Effector memory CD4-positive, alpha-beta T cell (primary cell): ENCODE measurements at regions not wholly inside any gene's neighbourhood (a gene's known extent, or its start where the extent isn't known, plus 50 kb on each side); places are given as distances from the start of the nearest gene placed in this dataset.

ENCODE experiments used
- DNase-seq, 3 donors: peaks; one replicate each; pipeline ENCODE4 v3.0.0-alpha.2; 2020
- H3K27ac ChIP-seq: 2 replicates; pipeline ENCODE4 v1.7.0; 2013; ENCODE audit warnings: mild to moderate bottlenecking, low read length, moderate library complexity; ENCODE audit not compliant: insufficient read depth, poor library complexity, severe bottlenecking
- H3K27me3 ChIP-seq: replicated peaks from 2 replicates; pipeline ENCODE4 v1.7.0; 2013; ENCODE audit warnings: mild to moderate bottlenecking, low read length; ENCODE audit not compliant: insufficient read depth, control insufficient read depth, poor library complexity, severe bottlenecking
- H3K36me3 ChIP-seq: 2 replicates; pipeline ENCODE4 v1.7.0; 2013; ENCODE audit warnings: mild to moderate bottlenecking, low read length, moderate library complexity; ENCODE audit not compliant: control insufficient read depth, insufficient read depth
- H3K4me1 ChIP-seq: 2 replicates; pipeline ENCODE4 v1.7.0; 2013; ENCODE audit warnings: low read length, mild to moderate bottlenecking; ENCODE audit not compliant: control insufficient read depth, insufficient read depth, poor library complexity, severe bottlenecking
- H3K4me3 ChIP-seq: 2 replicates; pipeline ENCODE4 v1.7.0; 2013; ENCODE audit warnings: low read length, low read depth, mild to moderate bottlenecking; ENCODE audit not compliant: insufficient read depth, poor library complexity, severe bottlenecking
- H3K9me3 ChIP-seq: 2 replicates; pipeline ENCODE4 v1.7.0; 2013; ENCODE audit warnings: mild to moderate bottlenecking, low read length, moderate library complexity; ENCODE audit not compliant: control insufficient read depth

GRCh38 chr1:83017276-83017675 is 981.7 kb downstream of the TTLL7 start:
- Histone ChIP-seq H3K27ac (no peak overlapping the region), H3K4me3 (no peak overlapping the region), H3K9me3 (no peaks in the 10 kb centered on the region), H3K36me3 (no peaks in the 10 kb centered on the region), H3K4me1 (no peaks in the 10 kb centered on the region), H3K27me3 (no peaks in the 10 kb centered on the region)
- DNase-seq, result no peak

- Histone ChIP-seq H3K4me3 (no peak overlapping the region), H3K27ac (no peak overlapping the region), H3K4me1 (no peaks in the 10 kb centered on the region), H3K27me3 (no peaks in the 10 kb centered on the region), H3K36me3 (no peaks in the 10 kb centered on the region), H3K9me3 (no peaks in the 10 kb centered on the region)
- no peak for DNase-seq
Measured at GRCh38 chr1:83016354-83016849, 982.5 kb downstream of the TTLL7 start.

GRCh38 chr1:83015163-83015562 is 983.8 kb downstream of the TTLL7 start:
- Histone ChIP-seq H3K27ac (no peak overlapping the region), H3K27me3 (no peaks in the 10 kb centered on the region), H3K4me3 (no peak overlapping the region), H3K4me1 (no peaks in the 10 kb centered on the region), H3K9me3 (no peaks in the 10 kb centered on the region), H3K36me3 (no peaks in the 10 kb centered on the region)
- DNase-seq, result no peak

- Histone ChIP-seq H3K4me1 (no peaks in the 10 kb centered on the region), H3K27ac (no peak overlapping the region), H3K36me3 (no peaks in the 10 kb centered on the region), H3K9me3 (no peaks in the 10 kb centered on the region), H3K27me3 (no peaks in the 10 kb centered on the region), H3K4me3 (no peak overlapping the region)
- DNase-seq, result no peak
Measured at GRCh38 chr1:83012950-83013349, 986.0 kb downstream of the TTLL7 start.

- DNase-seq, result no peak
- Histone ChIP-seq H3K27ac (no peak overlapping the region), H3K27me3 (no peaks in the 10 kb centered on the region)
Measured at GRCh38 chr1:83011265-83011664, 987.7 kb downstream of the TTLL7 start.

GRCh38 chr1:83006271-83006670 is 992.7 kb downstream of the TTLL7 start:
- Histone ChIP-seq H3K4me3 (no peak overlapping the region), H3K27ac (no peak overlapping the region), H3K36me3 (no peaks in the 10 kb centered on the region), H3K4me1 (no peaks in the 10 kb centered on the region), H3K27me3 (no peaks in the 10 kb centered on the region), H3K9me3 (no peaks in the 10 kb centered on the region)
- no peak for DNase-seq

More at GRCh38 chr1:83011265-83011664, 987.7 kb downstream of the TTLL7 start:
- no peak overlapping the region for H3K4me3 ChIP-seq
- no peaks in the 10 kb centered on the region for H3K36me3 ChIP-seq
- H3K9me3 ChIP-seq, result no peaks in the 10 kb centered on the region
- no peaks in the 10 kb centered on the region for H3K4me1 ChIP-seq

GRCh38 chr1:83000286-83000685 is 998.6 kb downstream of the TTLL7 start:
- no peaks in the 10 kb centered on the region for H3K36me3 ChIP-seq
- H3K27me3 ChIP-seq, result no peaks in the 10 kb centered on the region
- DNase-seq, result no peak
- no peaks in the 10 kb centered on the region for H3K4me1 ChIP-seq
- no peak overlapping the region for H3K27ac ChIP-seq
- H3K9me3 ChIP-seq, result no peaks in the 10 kb centered on the region
- H3K4me3 ChIP-seq, result no peak overlapping the region

GRCh38 chr1:82995951-82996350 is 1003.0 kb downstream of the TTLL7 start:
- no peak for DNase-seq
- H3K9me3 ChIP-seq, result no peaks in the 10 kb centered on the region
- no peaks in the 10 kb centered on the region for H3K27me3 ChIP-seq
- H3K4me3 ChIP-seq, result no peak overlapping the region
- no peaks in the 10 kb centered on the region for H3K4me1 ChIP-seq
- no peak overlapping the region for H3K27ac ChIP-seq
- no peaks in the 10 kb centered on the region for H3K36me3 ChIP-seq

- H3K27me3 ChIP-seq, result no peaks in the 10 kb centered on the region
- no peaks in the 10 kb centered on the region for H3K9me3 ChIP-seq
- H3K4me1 ChIP-seq, result no peaks in the 10 kb centered on the region
- no peaks in the 10 kb centered on the region for H3K36me3 ChIP-seq
- DNase-seq, result no peak
- no peak overlapping the region for H3K27ac ChIP-seq
- no peak overlapping the region for H3K4me3 ChIP-seq
Measured at GRCh38 chr1:82994616-82995263, 1004.2 kb downstream of the TTLL7 start.

GRCh38 chr1:82991569-82991968 is 1007.4 kb downstream of the TTLL7 start:
- DNase-seq, result no peak
- H3K27ac ChIP-seq, result no peak overlapping the region
- H3K27me3 ChIP-seq, result no peaks in the 10 kb centered on the region
- H3K9me3 ChIP-seq, result no peaks in the 10 kb centered on the region
- H3K4me1 ChIP-seq, result no peaks in the 10 kb centered on the region
- no peaks in the 10 kb centered on the region for H3K36me3 ChIP-seq
- no peak overlapping the region for H3K4me3 ChIP-seq
